ENCODE measurements at regions not wholly inside any gene's neighbourhood (a gene's known extent, or its start where the extent isn't known, plus 50 kb on each side); places are given as distances from the start of the nearest gene placed in this dataset.
"Not testable (repeated sequence)": the region's sequence is repeated elsewhere in the genome, so short reads cannot be mapped to it uniquely, and the experiment has no call there.

DNA sequence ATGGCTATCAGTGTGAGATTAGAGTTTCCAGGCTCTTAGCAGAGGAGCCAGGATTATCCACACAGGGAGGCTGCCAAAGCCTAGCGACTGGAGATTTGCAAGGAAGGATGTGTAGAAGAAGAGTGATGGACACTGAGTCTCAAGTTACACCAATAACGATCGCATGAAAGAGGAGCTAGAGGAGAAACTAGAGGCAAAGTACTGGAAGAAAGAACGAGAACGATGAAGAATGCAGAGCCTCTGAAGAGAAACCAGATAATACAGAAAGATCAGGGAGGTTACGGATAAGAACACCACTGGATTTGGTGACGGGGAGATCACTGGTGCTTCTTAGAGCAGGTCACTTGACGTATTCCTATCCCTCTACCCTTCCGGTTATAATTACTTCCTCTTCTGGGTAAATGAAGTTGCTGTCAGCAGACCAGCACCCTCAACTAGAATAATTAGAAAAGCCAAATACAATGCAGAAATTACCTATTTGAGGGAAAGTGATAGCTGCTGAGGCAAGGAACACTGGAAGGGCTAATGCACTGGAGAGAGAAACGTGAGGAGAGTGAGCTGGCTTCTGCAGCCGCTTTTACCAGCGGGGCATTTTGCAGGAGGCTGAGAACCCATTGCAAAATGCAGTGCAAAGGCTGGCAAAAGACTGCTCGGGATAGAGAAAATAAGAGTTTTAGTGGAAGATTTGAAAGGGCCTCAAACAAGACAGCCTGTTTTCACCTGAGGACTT, 93.1 kb upstream of the HIF1A start:
- no peak for DNase-seq

DNA sequence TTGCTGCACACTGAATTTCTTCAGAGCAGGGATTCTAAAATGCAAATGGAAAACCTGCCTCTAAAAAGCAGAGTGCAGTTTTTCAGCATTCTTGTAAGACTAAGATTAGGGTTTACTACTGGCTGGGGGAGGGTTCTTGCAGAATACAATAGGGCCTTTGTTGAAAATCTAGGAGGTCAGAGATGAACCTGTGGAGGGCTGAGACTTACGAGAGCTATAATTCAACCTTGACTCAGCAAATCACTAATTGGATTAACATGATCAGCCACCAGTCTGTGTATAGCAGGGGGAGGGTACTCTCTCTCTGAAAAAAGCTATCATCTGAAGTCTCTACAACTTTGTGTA, 92.6 kb upstream of the HIF1A start:
- DNase-seq, result no peak

DNA sequence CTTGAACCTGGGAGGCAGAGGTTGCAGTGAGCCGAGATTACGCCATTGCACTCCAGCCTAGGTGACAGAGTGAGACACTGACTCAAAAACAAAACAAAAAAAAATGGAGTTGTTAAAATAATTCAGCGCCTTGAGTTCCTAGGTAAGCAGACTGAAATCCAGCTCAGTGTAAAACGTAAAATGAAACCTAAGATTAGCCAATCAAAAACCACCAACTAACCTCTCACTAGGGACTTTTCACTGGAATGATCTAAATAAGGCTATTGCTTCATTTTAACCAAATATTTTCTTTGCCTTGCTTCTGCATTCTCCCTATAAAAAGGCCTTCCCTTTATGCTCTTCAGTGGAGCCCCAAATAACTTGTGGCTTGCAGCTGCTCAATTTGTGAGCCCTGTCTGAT, 91.6 kb upstream of the HIF1A start:
- DNase-seq, result no peak

DNA sequence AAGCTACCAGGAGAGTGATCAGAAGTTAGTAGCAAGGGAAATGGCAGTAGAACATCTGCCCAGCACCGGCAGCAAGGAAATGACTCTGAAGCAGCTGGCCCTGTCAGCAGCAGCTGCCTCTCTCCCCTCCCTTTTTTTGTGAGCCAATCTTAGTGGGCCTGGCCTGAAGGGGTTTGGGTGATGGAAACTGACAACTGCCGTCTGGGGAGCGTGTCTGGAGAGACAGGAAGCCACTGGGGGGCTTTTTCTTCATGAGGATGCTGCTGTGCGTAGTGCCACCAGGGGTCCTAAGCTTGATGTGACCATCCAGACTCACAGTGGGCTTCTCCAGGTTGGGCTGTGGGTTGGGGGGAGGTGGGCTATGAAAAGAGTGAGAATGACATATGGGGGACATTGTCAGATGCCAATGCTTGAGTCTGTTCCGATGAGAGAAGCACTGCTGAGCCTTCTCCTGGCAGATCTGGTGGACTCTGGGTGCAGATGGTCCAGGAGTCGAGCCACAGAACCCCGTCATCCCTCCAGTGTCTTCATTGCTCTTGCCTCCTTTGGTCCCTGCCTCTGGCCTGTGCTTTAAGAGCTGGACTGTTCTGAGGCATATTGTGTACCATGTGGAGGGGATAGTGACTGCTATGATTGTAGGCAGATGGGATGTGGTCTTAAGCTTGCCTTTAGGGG, 87.6 kb upstream of the HIF1A start:
- DNase-seq, result no peak

DNA sequence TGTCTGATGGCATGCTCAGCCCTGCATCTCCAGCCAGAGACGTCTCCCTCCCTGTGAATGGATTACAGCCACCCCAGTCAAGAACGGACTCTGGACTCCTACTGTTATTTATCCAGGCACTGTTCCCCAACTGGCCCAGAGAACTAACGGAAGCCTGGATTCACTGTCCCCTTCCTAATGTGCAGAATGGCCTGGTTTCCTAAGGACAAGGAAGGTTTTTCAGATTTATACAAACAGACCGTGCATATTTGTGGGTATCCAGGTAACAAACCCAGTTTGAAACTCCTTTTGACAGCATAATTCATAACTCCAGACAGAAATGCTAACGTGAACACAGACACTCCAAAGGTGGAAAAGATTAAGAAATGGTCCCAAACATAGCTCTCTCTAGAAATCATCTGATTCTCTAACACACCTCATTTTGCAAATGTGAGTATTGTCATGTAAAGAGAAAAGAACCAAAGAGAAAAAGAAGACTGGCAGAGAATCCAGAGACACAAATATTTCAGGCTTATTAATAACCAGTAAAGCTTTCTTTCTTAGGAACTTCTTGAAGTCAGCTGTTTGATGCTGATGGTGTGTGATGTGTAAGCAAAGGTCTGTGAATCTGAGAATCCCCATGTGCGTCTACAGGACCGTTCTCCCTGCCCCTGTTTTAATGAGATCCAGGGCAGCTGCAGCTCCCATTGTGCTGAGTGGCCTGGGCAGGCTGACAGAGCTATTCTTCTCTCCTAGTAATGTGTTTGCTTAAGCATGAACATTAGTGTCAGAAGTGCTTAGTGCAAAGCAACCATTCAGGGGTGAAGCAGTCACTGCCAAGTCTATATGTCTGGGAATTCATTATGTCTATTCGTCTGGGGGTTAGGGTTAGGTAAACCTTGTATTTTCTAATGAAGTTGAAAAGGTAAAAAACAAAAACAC, 86.8 kb upstream of the HIF1A start:
- DNase-seq, result peak; percentile 95

DNA sequence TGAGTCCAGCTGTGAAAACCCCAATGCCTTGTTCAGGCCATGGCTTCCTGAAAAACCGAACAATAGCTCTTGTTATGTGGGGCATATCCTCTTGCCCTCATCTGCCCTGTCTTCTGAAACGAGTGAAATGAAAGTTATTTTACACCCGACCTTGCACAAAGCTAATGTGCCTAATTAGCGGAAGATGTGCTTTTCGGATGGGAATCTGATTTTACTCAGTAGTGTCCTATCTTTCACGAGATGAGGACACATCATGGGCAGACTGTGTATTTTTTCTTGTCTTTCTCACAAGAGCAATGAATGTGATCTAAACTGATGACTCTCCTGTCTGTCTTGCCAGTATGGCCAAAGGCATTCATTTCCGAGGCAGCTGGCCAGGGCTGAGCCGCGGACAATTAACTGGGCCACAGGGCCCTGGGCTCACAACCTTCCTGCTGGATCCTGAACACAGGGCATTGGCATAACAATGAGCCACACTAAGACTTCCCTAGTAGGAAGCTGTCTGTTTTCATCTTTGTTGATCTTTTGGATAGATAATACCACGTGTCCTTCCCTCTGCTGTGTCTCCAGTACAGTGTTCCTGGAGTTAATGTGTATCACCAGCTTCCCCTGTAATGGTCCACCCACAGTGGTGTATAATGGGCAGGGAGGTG, 86.0 kb upstream of the HIF1A start:
- no peak for DNase-seq

DNA sequence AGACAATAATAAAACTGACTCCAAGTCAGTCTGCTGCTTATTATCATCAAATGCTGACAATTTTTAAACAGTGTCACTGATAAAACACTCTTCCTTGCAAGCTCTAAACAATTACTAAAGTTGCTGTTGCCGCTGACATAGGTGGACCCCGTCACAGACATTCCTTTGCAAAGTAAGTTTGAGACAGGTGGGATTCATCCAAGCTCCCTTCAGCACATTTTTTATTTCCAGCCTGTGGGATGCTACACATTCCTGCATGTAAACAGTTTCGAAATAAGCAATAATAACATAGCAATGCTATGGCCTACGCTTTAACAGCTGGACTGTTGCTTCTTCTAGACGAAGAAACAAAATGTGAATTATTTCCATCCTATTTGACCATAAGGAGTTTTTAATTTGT, 85.4 kb upstream of the HIF1A start:
- DNase-seq, result no peak

DNA sequence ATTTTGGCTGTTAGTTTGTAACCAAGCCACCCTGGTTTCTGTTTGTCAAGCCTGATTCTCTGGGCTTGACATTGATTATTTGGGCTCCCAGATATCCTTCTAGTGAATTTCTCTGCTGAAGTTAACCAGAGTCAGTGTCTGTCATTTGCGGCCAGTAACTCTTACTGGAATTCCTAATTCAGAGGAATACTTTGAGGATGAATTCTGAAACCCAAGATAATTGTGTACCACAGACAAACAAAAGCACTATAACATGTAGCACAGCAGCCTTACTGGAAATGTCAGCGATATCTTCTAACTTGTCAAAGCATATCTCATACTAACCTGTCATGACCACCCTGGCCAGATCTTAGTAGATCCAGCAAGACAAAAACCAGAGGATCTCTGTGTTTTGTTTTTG, 84.4 kb upstream of the HIF1A start:
- no peak for DNase-seq

DNA sequence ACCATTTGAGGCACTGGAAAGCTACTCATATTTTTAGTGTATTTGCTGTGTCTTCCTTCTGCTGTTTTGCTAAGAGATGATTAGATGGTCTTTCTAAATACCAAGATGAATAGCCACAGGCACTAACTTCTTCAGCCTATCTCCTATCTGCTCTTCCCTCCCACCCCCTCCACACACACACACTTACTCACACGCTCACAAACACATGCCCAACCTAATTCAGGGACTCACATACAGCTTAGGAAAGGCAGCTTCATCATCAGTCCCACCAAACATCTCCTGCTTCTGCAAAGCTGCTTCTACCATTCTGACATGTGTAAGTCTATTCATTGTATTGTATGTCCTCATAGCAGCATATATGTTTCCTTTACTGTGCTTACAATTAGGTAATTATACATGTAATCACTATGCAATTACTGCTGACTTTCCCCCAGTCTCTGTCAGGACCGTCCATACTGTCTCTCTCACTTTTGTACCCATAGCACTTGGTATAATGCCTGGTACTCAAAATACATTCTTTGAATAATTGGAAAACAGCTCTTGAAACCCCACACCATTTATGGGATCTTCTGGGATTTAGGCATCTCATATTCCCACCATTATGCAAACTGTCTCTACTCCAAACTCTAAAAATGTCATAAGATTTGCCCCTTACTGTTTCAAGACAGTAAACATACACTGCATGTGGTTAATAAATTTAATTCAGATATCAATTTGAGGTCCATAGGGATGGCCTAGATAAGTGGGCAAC, 83.3 kb upstream of the HIF1A start:
- DNase-seq, result no peak

DNA sequence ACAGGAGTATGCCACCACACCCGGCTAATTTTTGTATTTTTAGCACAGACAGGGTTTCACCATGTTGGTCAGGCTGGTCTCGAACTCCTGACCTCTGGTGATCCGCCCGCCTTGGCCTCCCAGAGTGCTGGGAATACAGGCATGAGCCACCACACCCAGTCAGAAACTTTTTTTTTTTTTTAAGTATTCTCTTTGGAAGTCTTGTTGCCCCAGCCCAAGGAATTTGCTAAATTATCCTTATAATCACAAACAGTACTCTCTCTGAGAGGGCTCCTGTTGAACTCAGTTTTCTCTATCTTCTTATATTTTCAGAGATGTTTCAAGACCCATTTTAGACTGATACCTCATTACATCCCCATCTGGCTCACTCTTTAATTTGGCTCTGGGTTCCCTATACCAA, 82.3 kb upstream of the HIF1A start:
- DNase-seq, result not testable (repeated sequence)

DNA sequence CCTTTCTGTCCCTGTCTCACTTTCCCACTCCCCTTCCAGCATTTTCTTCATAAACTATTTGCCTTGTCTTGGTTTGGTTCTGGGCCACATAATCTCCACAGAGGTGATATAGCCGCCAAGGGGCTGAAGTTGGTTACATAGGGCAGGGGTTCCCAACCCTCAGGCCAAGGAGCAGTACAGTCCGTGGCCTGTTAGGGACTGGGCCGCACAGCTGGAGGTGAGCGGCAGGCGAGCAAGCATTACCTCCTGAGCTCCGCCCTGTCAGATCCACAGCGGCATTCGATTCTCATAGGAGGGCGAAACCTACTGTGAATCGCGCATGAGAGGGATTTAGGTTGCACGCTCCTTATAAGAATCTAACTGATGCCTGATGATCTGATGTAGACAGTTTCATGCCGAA, 80.6 kb upstream of the HIF1A start:
- no peak for DNase-seq

DNA sequence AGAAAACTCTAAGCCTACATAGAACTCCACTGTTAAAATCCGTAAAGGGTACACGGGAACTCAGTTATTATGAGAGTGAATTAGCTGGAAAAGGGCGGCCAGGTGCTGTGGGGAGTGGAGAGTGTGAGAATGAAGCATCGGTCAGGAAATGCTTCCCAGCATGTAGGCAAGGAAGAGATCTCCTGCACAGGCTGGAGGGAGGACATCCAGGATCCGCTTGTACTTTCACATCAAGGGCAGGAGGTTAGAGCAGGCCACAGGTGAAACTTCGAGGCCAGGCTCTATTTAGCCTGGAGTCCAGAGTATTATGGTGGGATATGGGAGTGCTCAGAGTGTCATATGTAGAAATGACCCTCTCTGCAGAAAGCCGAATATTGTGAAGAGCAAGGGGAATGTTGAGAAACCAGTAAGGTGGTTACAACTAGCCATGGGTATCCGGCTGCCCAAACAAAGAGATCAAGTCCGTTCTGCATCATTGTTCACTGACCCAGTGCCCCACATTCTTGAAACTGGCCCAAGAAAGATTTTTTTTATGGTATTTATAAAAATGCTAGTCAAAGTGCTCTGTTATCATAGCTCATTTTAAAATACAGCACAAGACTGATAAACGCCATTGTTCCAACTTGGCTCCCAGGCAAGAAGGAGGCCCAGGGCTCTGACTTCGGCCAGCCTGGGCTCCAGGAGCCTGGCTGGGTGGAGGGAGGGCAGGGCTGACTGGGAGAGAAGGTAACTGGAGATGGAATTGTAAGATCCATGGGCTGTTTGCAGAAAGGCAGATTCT, 79.4 kb upstream of the HIF1A start:
- DNase-seq, result no peak

DNA sequence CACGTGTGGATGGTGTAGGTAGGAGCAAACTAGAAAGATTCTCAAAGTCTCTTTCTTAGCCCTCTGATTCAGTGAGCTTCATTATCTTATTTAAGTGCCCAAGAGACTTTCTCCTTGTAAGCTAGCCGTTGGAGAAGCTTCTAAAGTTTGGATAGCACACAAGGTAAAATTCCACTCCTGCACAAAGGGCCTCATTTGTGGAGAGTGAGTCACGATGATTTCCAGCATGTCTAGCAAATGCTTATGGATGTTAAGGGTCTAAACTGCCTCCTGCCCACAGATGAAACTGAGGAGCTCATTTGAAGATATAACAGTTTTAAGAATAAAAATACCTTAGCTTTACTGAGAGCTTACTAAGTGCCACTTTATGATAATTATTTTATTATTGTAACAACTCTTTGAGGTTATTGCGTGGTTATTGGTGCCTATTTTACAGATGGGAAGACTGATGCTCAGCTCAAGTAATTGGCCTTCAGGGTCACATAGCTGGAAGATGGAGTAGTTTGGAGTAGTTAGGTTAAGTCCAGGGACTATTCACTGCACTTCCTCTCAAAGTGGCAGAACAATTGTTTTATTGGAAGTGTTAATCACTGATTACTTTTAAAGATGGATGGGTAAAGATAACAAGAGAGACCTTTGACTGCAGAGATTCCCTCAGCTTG, 78.7 kb upstream of the HIF1A start:
- no peak for DNase-seq

DNA sequence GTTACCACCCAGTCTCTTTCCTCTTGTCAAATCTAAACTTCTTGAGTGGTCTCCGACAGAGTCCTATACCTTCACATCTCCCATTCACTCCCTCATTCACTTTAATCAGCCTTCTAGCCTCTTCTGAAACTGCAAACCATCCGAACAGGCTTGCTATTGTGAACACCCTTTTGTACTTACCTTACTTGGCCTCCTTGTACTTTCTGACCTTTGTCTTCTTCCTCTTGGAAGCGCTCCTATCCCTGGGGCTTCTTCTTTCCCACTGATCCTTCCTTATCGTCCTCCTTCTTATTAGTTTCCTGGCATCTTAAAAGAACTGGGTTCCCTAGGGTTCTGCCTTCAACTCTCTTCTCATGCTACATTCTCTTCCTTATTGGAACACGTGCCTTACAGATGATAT, 76.9 kb upstream of the HIF1A start:
- no peak for DNase-seq

DNA sequence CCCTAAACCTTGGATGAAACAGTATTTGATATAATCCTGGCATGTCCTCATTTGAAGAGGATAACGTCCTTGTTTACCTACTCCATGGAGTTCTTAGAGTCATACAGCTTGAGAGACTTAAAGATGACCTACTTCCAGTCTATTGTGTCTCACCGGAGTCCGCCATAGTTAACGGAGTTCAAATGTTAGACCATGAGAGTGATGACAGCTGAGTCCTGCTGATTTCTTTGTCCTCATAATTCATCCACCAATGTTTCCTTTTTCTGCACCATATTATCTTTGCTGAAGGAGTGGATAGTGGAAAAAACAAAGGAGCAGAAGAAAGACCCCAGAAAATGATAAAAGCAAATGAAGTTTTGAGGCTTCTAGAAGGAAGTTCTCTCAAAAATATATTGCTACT, 75.8 kb upstream of the HIF1A start:
- DNase-seq, result no peak

DNA sequence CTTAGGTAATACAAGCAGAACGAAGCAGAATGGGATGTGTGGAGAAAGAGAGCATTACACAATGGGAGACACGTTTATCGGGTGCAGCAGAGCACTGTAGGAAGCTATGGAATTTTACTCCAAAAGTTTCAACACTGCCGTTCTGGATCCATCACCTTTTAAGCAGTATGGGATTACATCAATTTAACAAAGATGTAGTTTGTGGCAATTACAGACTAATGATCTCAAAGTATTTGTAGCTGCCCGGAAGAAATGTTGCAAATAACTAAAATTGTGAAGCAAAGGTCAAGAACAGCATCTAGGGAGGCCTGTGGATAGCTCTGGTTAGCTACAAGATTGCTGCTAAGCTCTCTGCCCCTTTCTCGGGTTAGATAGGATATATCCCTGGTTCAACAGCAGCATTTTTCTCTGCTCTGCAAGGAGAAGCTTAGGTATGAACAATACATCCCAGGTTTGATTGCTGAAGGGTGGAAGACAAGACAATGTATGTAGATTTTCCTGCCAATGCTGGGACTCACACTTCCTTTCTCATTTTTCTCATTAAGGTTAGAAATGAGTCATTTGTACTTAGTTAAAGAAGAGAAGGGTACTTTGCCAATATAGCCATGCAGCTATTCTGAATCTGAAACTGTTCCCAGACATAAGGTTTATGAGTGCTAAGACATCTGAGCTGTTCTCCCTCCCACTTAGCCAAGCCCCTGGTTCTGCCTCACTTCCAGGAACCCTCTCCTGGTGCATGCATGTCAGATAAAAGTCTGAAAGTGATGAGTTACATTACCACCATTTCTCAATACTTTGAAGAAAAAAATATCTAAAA, 75.0 kb upstream of the HIF1A start:
- no peak for DNase-seq

DNA sequence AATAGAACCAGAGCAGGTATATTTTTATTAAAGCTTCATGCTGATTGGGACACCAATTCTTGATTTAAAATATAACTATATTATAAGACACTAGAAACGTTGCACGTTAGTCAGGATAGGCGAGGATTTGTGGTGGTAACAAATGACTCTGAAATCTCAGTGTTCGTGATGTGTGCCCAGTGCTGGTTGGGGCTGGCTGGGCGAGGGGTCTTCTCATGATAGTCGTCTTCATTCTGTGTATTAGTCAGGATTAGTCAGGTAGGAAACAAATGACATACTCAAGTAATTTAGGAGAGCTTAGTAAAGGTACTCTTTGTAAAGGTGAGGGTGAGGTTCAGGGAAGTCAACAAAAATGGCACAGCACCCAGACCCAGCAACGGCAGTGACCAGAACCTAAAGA, 73.9 kb upstream of the HIF1A start:
- DNase-seq, result no peak

DNA sequence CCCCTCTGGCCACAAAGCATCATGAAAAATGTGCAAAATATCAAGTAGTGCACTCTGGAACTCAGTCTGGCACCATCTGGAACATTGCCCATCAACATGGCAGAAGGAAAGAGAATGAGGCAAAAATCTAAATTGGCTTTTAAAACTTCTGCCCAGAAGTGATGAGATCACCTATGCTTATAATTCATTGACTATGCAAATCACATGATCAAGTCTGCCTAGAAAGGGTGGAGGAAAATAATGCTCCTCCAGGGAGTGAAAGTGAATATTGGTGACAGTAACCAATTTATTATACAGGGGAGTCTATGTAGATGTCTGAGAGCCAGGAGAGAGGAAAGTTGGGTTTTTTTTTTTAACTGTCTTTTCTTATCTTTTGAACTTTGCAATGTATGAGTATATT, 73.3 kb upstream of the HIF1A start:
- no peak for DNase-seq

DNA sequence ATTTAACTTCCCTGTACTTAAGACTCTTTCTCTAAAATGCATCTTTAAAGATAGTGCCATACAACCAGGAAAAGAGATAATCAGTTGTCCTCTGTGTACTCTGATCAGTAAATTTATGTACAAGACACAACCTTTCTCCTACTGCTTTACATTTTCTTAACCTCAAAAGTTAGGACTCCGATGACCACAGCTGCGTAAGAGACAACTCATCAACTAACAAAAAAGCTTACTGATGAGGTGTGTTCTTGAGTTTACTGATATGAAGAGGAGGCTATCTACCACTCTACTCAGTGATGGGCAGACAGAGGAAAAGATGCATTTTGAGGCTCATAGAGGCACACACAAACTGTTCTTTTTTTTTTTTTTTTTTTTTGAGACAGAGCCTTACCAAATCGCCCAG, 71.4 kb upstream of the HIF1A start:
- DNase-seq, result no peak

DNA sequence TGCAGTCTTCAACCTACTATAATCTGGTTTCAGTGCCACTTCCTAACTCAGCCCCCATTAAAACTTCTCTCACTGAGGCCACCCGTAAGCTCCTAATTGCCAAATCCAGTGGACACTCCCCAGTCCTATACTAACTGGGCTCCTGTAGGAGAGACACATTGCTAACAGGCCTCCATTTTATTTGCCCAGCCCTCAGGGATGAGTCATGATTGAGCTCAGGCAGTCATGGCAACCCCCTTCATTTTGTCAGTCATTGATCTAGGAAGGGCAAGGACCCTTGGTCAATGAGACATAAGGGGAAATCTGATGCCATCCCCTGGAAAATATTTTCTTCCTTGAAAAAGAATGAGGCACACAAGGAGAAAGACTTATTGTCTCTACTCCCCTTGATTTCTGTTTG, 70.1 kb upstream of the HIF1A start:
- no peak for DNase-seq
